HCEC 1CT (cell line): ENCODE measurements at regions not wholly inside any gene's neighbourhood (a gene's known extent, or its start where the extent isn't known, plus 50 kb on each side); places are given as distances from the start of the nearest gene placed in this dataset.
"Not testable (repeated sequence)": the region's sequence is repeated elsewhere in the genome, so short reads cannot be mapped to it uniquely, and the experiment has no call there.

Source experiments
- DNase-seq: peaks from one replicate; pipeline ENCODE4 v3.0.0-alpha.2; 2017

GRCh38 chr5:103842936-103843335 is 280.3 kb upstream of the NUDT12 start:
- no peak for DNase-seq

GRCh38 chr5:103840600-103840999 is 278.0 kb upstream of the NUDT12 start:
- DNase-seq = no peak

GRCh38 chr5:103834216-103834615 is 271.6 kb upstream of the NUDT12 start:
- DNase-seq = no peak

- no peak for DNase-seq
These were observed 267.0 kb upstream of the NUDT12 start for GRCh38 chr5:103829585-103829984.

- DNase-seq = no peak
These were observed 265.4 kb upstream of the NUDT12 start for GRCh38 chr5:103827976-103828375.

DNA sequence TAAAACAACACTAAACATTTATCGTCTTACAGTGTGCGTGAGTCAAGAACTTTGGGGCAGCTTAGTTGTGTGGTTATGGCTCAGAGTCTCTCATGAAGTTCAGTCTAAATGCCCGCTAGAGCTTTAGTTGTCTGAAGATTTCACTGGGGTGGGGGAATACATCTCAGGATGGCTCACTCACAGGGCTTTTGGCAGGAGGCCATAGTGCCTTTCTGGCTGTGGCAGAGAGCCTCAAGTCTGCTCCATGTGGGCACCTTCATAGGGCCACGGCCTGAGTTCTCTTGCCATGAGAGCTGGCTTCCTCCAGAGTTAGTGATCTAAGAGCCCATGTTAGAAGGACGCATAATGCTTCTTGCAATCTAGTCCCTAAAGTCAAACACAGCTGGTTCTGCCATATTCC is 258.8 kb upstream of the NUDT12 start:
- no peak for DNase-seq

- peak; percentile 71 for DNase-seq
These were observed 246.0 kb upstream of the NUDT12 start for GRCh38 chr5:103808464-103809106.

DNA sequence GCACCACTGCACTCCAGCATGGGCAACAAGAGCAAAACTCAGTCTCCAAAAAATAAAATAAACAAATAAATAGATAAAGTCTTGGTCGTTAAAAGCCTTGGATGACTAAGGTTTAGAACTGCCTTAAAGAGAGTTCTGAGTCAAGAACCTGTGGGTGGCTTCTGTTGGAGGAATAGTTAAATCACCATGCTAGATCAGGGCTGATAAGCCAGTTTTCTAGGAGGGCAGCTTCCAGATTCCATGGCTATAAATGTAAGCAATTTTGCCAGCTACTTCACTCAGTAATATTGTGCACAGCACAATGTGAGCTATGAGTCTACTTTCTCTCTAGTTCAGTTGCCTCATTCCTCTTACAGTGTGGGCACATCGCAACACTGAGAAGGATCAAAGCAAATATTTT is 242.1 kb upstream of the NUDT12 start:
- peak; percentile 44 for DNase-seq

DNA sequence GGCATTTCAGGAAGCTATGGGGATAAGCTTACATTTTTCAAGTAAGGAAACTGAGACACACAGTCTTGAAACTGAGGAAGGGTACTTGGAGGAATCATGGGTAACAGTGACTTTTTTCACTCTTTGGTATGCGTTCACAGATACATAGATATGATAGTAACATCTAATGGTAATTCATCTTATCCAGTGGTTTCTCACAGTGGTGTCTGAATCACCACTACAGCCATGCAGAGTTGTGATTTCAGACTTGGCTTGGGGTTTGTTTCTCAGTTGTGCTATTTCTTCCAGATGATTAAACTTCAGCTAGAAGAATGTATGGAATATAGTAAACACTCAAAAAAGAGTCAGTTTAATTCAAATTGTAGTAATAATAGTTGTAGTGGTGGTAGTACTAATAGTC is 239.1 kb upstream of the NUDT12 start:
- no peak for DNase-seq

GRCh38 chr5:103800741-103801495 is 238.3 kb upstream of the NUDT12 start:
- DNase-seq = peak; percentile 12

GRCh38 chr5:103793595-103794182 is 231.1 kb upstream of the NUDT12 start:
- no peak for DNase-seq

DNA sequence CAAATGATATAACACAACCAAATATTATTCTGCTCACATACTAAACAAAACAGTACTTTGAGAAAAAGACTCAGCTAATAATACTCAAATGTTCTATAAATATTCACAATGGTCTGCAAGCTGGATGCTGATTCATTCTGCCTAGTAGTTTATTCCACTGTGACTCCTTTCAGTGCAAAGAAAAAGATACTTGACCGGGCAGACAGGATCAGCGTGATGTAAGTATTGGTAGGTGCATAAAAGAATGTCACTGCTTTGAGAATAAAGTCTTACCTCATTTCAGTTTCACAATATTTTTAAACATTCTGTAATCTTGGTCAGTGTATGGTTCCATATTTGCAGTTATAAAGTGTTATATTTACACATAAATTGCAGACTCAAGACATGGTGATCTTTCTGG is 223.0 kb upstream of the NUDT12 start:
- no peak for DNase-seq

DNA sequence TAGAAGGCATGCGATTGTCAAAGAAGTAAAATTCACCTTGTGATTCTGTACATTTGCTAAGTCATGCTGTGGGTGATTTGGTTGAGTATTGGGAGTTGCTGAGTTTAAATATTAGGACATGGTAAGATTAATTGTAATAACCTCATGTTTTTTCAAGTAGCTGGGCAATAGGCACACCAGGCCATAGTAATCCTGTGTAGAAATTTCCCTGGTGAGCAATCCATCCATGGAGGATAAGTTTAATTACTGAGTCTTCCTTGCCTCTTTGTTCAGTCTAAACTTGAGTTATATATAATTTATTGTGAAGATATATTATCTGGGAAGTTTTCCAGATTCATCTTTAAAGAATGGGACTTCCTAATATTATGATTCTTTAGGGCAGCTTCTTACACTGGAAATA is 221.1 kb upstream of the NUDT12 start:
- DNase-seq = no peak

- no peak for DNase-seq
These were observed 218.2 kb upstream of the NUDT12 start for GRCh38 chr5:103780794-103781193.

- peak; percentile 40 for DNase-seq
These were observed 212.1 kb upstream of the NUDT12 start for GRCh38 chr5:103774721-103775120.

GRCh38 chr5:103772248-103772647 is 209.7 kb upstream of the NUDT12 start:
- DNase-seq = no peak

DNA sequence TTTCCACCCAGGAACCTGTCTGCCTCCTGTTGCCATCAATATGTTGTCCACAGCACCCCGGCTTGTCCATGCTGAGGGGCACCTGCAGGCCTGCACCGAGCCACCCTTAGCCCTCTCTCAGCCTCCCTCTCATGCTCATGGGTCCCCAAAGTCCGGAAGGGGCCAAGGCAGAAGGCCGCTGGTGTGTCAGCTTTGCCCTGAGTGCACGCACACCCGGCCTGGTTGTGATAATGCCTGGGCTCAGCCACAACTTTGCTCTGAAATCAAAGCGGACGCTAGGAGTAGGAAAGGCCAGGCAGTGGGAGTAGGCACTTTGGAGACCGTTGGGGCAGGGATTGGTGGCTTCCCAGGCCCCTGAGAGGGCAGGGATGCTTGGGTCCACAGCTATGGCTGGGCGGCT is 201.8 kb upstream of the NUDT12 start:
- DNase-seq = no peak

GRCh38 chr5:103758996-103759395 is 196.4 kb upstream of the NUDT12 start:
- DNase-seq = no peak

DNA sequence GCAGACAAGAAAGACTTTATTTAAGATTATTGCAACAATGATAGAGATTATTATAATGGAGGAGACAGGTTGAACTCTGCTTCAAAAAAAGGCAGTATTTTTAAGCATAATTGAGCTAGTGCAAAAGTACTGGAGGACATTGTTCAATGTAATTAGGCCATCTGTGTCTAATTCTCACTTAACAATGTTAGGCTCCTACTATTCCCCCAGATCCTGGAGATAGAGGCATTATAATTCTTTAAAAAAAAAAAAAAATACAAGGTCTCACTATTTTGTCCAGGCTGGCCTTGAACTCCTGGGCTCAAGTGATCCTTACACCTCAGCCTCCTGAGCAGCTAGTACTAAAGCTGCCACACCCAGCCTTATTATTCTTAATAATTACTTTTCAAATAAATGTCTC is 193.4 kb upstream of the NUDT12 start:
- no peak for DNase-seq

- DNase-seq = peak; percentile 3
These were observed 182.9 kb upstream of the NUDT12 start for GRCh38 chr5:103745353-103746065.

- DNase-seq = peak; percentile 55
These were observed 181.6 kb upstream of the NUDT12 start for GRCh38 chr5:103744159-103744558.

GRCh38 chr5:103743421-103743820 is 180.8 kb upstream of the NUDT12 start:
- DNase-seq = no peak

DNA sequence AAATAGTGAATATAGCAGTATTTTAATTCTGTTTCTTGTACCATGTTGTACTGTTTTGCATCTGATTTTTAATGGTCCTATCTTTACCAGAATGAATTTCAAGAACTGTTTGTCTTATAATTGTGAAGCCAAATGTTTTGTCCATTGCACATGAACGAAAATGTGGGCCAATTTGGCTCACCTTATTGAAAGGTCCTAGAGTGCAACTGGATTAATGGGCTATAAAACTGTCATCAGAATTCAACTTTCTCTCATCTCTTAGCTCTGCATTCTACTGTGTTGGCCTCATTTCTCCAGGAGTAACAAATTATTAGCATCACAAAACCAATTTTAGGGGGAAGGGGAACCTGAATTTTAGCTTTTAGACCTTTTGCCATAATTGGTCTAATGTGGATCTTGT is 179.4 kb upstream of the NUDT12 start:
- no peak for DNase-seq

- not testable (repeated sequence) for DNase-seq
These were observed 173.8 kb upstream of the NUDT12 start for GRCh38 chr5:103736343-103736742.
